AG09319 (cell line): ENCODE measurements at regions not wholly inside any gene's neighbourhood (a gene's known extent, or its start where the extent isn't known, plus 50 kb on each side); places are given as distances from the start of the nearest gene placed in this dataset.

ENCODE experiments used
- DNase-seq: peaks from one replicate; pipeline ENCODE4 v3.0.0-alpha.2; 2010; ENCODE audit warnings: low read depth; ENCODE audit errors: extremely low read depth
- TF ChIP-seq, protein P1 (sequence below): IDR thresholded peaks from 2 replicates; pipeline ENCODE4 v1.5.1; 2011; ENCODE audit warnings: low read depth, mild to moderate bottlenecking, inconsistent platforms, low read length, moderate library complexity

DNA sequence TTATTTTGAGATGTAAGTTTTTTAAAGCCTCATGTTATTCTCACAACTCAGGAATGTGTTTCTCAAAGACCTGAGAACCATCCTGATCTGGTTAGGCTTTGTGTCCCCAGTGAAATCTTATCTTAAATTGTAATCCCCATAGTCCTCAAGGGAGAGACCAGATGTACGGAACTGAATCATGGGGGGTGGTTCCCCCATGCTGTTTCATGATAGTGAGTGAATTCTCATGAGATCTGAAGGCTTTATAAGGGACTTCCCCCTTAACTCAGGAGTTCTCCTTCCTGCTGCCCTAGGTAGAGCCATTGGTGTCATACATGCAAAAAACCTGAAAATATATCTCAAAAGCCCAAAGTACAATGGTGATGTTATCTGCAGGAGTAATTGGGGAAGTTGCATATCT is 836.7 kb downstream of the CBLN2 start:
- DNase-seq = no peak
- TF ChIP-seq, protein P1, sequence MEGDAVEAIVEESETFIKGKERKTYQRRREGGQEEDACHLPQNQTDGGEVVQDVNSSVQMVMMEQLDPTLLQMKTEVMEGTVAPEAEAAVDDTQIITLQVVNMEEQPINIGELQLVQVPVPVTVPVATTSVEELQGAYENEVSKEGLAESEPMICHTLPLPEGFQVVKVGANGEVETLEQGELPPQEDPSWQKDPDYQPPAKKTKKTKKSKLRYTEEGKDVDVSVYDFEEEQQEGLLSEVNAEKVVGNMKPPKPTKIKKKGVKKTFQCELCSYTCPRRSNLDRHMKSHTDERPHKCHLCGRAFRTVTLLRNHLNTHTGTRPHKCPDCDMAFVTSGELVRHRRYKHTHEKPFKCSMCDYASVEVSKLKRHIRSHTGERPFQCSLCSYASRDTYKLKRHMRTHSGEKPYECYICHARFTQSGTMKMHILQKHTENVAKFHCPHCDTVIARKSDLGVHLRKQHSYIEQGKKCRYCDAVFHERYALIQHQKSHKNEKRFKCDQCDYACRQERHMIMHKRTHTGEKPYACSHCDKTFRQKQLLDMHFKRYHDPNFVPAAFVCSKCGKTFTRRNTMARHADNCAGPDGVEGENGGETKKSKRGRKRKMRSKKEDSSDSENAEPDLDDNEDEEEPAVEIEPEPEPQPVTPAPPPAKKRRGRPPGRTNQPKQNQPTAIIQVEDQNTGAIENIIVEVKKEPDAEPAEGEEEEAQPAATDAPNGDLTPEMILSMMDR = no peak

GRCh38 chr18:71689416-71690160 is 854.6 kb downstream of the CBLN2 start:
- TF ChIP-seq, protein P1 = no peak

GRCh38 chr18:71682591-71682990 is 861.6 kb downstream of the CBLN2 start:
- TF ChIP-seq, protein P1 = no peak
- no peak for DNase-seq

More at GRCh38 chr18:71689416-71690160, 854.6 kb downstream of the CBLN2 start:
- no peak for DNase-seq

DNA sequence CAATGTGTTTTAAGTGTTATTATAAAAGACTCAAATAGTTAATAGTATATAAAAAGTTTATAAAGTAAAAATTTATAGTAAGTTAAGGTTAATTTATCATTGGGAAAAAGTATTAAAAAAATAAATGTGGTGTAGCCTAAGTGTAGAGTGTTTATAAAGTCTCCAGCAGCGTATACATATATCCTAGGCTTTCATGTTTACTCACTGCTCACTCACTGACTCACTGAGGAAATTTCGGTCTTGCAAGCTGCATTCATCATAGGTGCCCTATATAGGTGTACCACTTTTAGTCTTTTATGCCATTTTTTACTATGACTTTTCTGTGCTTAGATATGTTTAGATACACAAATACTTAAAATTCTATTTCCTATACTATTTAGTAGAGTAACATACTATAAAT is 866.0 kb downstream of the CBLN2 start:
- DNase-seq = no peak
- TF ChIP-seq, protein P1 = no peak

- DNase-seq = no peak
- TF ChIP-seq, protein P1 = no peak
These were observed 870.2 kb downstream of the CBLN2 start for GRCh38 chr18:71673954-71674353.

- TF ChIP-seq, protein P1 = no peak
- DNase-seq = no peak
These were observed 870.6 kb downstream of the CBLN2 start for GRCh38 chr18:71673498-71673897.

DNA sequence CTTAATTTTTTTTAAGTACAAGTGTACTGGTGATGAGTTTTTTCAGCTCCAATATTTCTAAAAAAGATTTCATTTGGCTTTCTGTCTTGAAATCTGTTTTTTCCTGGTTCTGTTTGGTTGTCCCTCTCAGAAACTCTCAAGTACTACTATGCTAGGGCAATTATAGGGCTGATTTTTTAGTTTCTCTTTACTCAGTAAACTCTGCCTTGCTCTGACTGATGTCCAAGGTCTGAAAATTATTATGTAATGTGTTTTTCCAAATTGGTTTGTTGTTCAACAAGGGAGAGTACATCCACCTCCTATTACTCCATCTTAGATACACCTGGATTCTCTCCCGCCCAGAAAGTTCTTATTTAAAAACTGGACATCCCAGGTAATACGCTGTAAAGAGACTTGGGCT is 877.7 kb downstream of the CBLN2 start:
- TF ChIP-seq, protein P1 = no peak
- DNase-seq = no peak
